ENCODE measurements at regions not wholly inside any gene's neighbourhood (a gene's known extent, or its start where the extent isn't known, plus 50 kb on each side); places are given as distances from the start of the nearest gene placed in this dataset.
"Not testable (repeated sequence)": the region's sequence is repeated elsewhere in the genome, so short reads cannot be mapped to it uniquely, and the experiment has no call there.

DNA sequence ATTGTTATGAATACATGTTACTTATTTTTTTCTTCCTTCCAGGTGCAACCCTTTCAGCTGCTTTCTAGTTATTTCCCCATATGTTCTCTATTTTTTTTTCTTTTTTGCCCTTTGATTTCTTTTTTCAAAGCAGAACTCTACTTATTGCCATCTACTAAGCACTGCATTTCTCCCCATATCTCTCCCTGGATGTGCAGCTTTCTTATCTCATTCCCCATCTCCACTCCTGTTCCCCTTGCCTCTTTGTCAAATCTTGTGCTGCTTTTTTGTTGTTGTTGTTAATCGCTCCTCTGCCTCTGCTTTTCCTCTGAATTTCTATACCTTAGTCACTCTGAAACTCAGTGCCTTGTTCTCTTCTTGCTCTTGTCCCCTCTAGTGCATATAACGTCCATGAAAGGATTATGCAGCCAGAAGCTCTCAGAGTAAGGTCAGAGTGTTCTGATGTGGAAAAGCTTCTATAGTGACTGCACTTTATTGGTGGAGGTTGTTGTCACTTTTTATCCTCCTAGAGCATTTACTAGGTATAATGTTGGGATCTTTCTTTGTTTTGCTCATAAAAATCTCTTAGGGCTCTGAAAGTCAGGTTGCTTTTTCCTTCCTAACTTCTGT is 51.1 kb upstream of the JADE1 start:
- H3K27me3 Mint-ChIP-seq (ENCODE audit: insufficient read depth): no peaks in the 10 kb centered on the region; the same call in none of the 2 replicates
- no peak overlapping the region for H3K27ac Mint-ChIP-seq

DNA sequence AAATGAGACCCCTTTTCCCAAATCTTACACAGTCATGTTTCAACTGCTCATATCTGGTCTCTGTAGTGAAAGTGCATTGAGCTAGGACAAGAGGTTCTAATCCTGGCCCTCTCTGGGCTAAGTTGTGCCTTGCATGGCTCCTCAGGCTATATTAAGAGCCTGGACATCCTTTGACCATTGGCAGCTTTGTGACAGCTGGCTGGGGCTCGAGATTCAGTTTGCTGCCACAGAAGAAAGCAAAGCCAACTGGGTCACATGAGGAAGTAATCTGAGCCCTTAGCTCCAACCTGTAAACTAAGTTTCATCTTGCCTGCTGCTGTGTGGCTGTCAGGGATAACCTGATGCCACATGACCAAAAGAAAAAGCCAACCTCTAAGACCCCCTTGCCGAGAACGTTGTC is 51.8 kb upstream of the JADE1 start:
- H3K27me3 Mint-ChIP-seq (ENCODE audit: insufficient read depth): no peaks in the 10 kb centered on the region; the same call in none of the 2 replicates
- TF ChIP-seq, protein P1, sequence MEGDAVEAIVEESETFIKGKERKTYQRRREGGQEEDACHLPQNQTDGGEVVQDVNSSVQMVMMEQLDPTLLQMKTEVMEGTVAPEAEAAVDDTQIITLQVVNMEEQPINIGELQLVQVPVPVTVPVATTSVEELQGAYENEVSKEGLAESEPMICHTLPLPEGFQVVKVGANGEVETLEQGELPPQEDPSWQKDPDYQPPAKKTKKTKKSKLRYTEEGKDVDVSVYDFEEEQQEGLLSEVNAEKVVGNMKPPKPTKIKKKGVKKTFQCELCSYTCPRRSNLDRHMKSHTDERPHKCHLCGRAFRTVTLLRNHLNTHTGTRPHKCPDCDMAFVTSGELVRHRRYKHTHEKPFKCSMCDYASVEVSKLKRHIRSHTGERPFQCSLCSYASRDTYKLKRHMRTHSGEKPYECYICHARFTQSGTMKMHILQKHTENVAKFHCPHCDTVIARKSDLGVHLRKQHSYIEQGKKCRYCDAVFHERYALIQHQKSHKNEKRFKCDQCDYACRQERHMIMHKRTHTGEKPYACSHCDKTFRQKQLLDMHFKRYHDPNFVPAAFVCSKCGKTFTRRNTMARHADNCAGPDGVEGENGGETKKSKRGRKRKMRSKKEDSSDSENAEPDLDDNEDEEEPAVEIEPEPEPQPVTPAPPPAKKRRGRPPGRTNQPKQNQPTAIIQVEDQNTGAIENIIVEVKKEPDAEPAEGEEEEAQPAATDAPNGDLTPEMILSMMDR (IDR thresholded peaks at IDR 0.05): no peak
- DNase-seq: no peak
- peaks cover 11% of the 10 kb centered on the region for H3K4me1 Mint-ChIP-seq (ENCODE audit: low read depth)
- no peaks in the 10 kb centered on the region for H3K9me3 Mint-ChIP-seq
- no peaks in the 10 kb centered on the region for H3K36me3 Mint-ChIP-seq (ENCODE audit: low read depth)
- no peak overlapping the region for H3K4me3 Mint-ChIP-seq
- H3K27ac Mint-ChIP-seq: no peak overlapping the region

More for the DNA sequence above, 51.1 kb upstream of the JADE1 start:
- TF ChIP-seq, protein P1 (IDR thresholded peaks at IDR 0.05): no peak
- Mint-ChIP-seq H3K36me3 (ENCODE audit: low read depth) (no peaks in the 10 kb centered on the region), H3K9me3 (no peaks in the 10 kb centered on the region), H3K4me1 (ENCODE audit: low read depth) (peaks cover 11% of the 10 kb centered on the region), H3K4me3 (no peak overlapping the region)
- DNase-seq: no peak

DNA sequence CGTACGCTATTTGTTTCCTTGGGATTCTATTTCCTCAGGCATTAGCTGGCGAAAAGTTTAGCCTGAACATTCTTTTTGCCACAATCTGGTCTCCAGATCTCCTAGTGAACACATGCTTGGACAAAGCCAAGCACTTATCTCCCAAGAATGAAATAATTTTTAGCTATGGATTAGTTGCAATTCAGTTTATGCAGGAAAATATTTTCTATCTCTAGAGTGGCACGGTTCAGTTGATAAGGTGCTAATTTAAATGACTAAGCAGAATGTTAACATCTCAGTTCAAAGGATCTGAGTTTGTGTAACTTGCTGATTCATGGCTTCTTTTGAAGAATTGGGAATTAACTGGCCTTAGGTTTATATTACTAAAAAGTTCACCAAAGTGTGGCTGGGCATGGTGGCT is 58.1 kb upstream of the JADE1 start:
- TF ChIP-seq, protein P1 (IDR thresholded peaks at IDR 0.05): no peak
- Mint-ChIP-seq H3K9me3 (no peaks in the 10 kb centered on the region), H3K27ac (no peak overlapping the region), H3K27me3 (ENCODE audit: insufficient read depth) (no peaks in the 10 kb centered on the region), H3K4me1 (ENCODE audit: low read depth) (no peaks in the 10 kb centered on the region), H3K4me3 (no peak overlapping the region), H3K36me3 (ENCODE audit: low read depth) (no peaks in the 10 kb centered on the region)
- no peak for DNase-seq

DNA sequence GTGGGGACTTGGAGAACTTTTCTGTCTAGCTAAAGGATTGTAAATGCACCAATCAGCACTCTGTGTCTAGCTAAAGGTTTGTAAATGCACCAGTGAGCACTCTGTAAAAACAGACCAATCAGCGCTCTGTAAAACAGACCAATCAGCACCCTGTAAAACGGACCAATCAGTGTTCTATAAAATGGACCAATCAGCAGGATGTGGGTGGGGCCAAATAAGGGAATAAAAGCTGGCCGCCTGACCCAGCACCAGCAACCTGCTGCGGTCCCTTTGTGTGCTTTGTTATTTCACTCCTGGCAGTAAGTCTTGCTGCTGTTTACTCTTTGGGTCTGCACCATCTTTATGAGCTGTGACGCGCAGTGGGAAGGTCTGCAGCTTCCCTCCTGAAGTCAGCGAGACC is 67.8 kb upstream of the JADE1 start:
- not testable (repeated sequence) for H3K4me1 Mint-ChIP-seq (ENCODE audit: low read depth); H3K27me3 Mint-ChIP-seq (ENCODE audit: insufficient read depth); H3K9me3 Mint-ChIP-seq; H3K36me3 Mint-ChIP-seq (ENCODE audit: low read depth); H3K4me3 Mint-ChIP-seq; H3K27ac Mint-ChIP-seq; DNase-seq

DNA sequence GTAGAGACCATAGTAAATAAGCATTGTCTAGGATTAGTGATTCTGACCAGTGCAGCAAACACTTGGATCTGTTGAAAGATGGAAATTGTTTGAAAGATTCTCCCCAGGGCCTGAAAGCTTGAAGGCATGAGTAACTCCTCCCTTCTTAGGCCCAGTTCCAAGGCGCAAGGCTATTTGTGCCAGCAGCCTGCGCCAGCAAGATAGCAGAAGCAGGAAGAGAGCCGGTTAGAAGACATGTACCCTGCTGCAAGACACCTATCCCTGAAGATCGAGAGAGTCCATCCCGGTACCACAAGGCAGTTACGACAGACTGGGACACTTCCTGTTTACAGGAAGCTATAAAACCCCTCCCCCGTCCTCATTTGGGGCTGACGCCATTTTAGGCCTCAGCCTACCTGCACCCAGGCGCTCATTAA is 72.4 kb upstream of the JADE1 start:
- Mint-ChIP-seq H3K36me3 (ENCODE audit: low read depth) (no peaks in the 10 kb centered on the region), H3K9me3 (no peaks in the 10 kb centered on the region), H3K4me1 (ENCODE audit: low read depth) (no peaks in the 10 kb centered on the region), H3K4me3 (no peak overlapping the region), H3K27ac (no peak overlapping the region), H3K27me3 (ENCODE audit: insufficient read depth) (no peaks in the 10 kb centered on the region)
- DNase-seq: no peak
- TF ChIP-seq, protein P1 (IDR thresholded peaks at IDR 0.05): no peak

DNA sequence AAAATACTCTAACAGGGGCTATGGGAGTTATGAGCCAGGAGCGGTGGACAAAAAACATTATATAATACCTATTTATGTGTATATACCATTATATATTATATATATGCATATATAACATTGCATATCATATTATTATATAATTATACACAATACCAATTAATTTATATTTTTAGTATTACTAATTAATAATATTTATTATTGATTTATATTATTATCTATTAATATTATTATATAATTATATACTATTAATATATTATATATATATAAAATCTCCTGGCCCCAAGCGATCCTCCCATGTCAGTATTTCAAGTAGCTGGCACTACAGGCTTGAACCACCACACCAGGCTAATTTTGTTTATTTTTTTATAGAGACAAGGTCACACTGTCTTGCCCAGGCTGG is 73.8 kb upstream of the JADE1 start:
- H3K9me3 Mint-ChIP-seq: no peaks in the 10 kb centered on the region
- TF ChIP-seq, protein P1 (IDR thresholded peaks at IDR 0.05): no peak
- H3K36me3 Mint-ChIP-seq (ENCODE audit: low read depth): no peaks in the 10 kb centered on the region
- no peak overlapping the region for H3K4me3 Mint-ChIP-seq
- no peaks in the 10 kb centered on the region for H3K4me1 Mint-ChIP-seq (ENCODE audit: low read depth)
- H3K27me3 Mint-ChIP-seq (ENCODE audit: insufficient read depth): no peaks in the 10 kb centered on the region
- no peak for DNase-seq
- no peak overlapping the region for H3K27ac Mint-ChIP-seq

All from HFFc6 (cell line).